ENCODE measurements at regions not wholly inside any gene's neighbourhood (a gene's known extent, or its start where the extent isn't known, plus 50 kb on each side); places are given as distances from the start of the nearest gene placed in this dataset.

GRCh38 chr2:234836271-234836670 is 115.5 kb upstream of the SH3BP4 start:
- no peak for DNase-seq (ENCODE audit: low read depth in 2 of 2)
- Histone ChIP-seq H2AFZ (ENCODE audit: low read length) (no peak overlapping the region), H3K79me2 (ENCODE audit: control insufficient read depth, insufficient read depth, low read length) (no peaks in the 10 kb centered on the region), H3K9ac (ENCODE audit: insufficient read depth, low read length) (no peak overlapping the region), H3K4me2 (ENCODE audit: extremely low read depth, insufficient read depth, low read length) (no peak overlapping the region), H3K36me3 (ENCODE audit: control insufficient read depth, insufficient read depth, low read length) (no peaks in the 10 kb centered on the region), H3K4me1 (ENCODE audit: control insufficient read depth, extremely low read depth, insufficient read depth, low read length) (peaks cover 20% of the 10 kb centered on the region), H3K9me3 (ENCODE audit: control insufficient read depth, insufficient read depth, low read depth, low read length) (no peaks in the 10 kb centered on the region), H4K20me1 (ENCODE audit: control insufficient read depth, extremely low read depth, insufficient read depth, low read length) (no peaks in the 10 kb centered on the region), H3K27ac (ENCODE audit: insufficient read depth, low read length) (no peak overlapping the region), H3K4me3 (replicated peaks in 1 of 4; ENCODE audit: control extremely low read depth in 1 of 4, insufficient read depth in 1 of 4, low read depth in 3 of 4, low read length in 4 of 4) (no peak overlapping the region), H3K27me3 (ENCODE audit: control insufficient read depth, insufficient read depth, low read length) (no peaks in the 10 kb centered on the region)
- no peak for TF ChIP-seq EZH2 (IDR thresholded peaks at IDR 0.05; ENCODE audit: low read length, missing control alignments)
- TF ChIP-seq CTCF (conservative IDR thresholded peaks at IDR 0.05 in 1 of 2, IDR thresholded peaks at IDR 0.05 in 1 of 2; ENCODE audit: low read depth in 1 of 2, low read length in 2 of 2), result no peak

GRCh38 chr2:234835738-234836137 is 116.1 kb upstream of the SH3BP4 start:
- no peak overlapping the region for H3K27ac ChIP-seq (ENCODE audit: insufficient read depth, low read length)
- peaks cover 16% of the 10 kb centered on the region for H3K4me1 ChIP-seq (ENCODE audit: control insufficient read depth, extremely low read depth, insufficient read depth, low read length)

GRCh38 chr2:234834228-234834923 is 117.4 kb upstream of the SH3BP4 start:
- Histone ChIP-seq H3K4me2 (ENCODE audit: extremely low read depth, insufficient read depth, low read length) (no peak overlapping the region), H3K79me2 (ENCODE audit: control insufficient read depth, insufficient read depth, low read length) (no peaks in the 10 kb centered on the region), H3K4me3 (replicated peaks in 1 of 4; ENCODE audit: control extremely low read depth in 1 of 4, insufficient read depth in 1 of 4, low read depth in 3 of 4, low read length in 4 of 4) (no peak overlapping the region), H2AFZ (ENCODE audit: low read length) (no peak overlapping the region), H3K9me3 (ENCODE audit: control insufficient read depth, insufficient read depth, low read depth, low read length) (no peaks in the 10 kb centered on the region), H3K27me3 (ENCODE audit: control insufficient read depth, insufficient read depth, low read length) (no peaks in the 10 kb centered on the region), H3K4me1 (ENCODE audit: control insufficient read depth, extremely low read depth, insufficient read depth, low read length) (peaks cover 7% of the 10 kb centered on the region), H4K20me1 (ENCODE audit: control insufficient read depth, extremely low read depth, insufficient read depth, low read length) (no peaks in the 10 kb centered on the region), H3K36me3 (ENCODE audit: control insufficient read depth, insufficient read depth, low read length) (no peaks in the 10 kb centered on the region), H3K9ac (ENCODE audit: insufficient read depth, low read length) (no peak overlapping the region), H3K27ac (ENCODE audit: insufficient read depth, low read length) (no peak overlapping the region)
- TF ChIP-seq EZH2 (IDR thresholded peaks at IDR 0.05; ENCODE audit: low read length, missing control alignments), result no peak
- TF ChIP-seq CTCF (conservative IDR thresholded peaks at IDR 0.05 in 1 of 2, IDR thresholded peaks at IDR 0.05 in 1 of 2; ENCODE audit: low read depth in 1 of 2, low read length in 2 of 2), result no peak
- no peak for DNase-seq (ENCODE audit: low read depth in 2 of 2)

More at GRCh38 chr2:234835738-234836137, 116.1 kb upstream of the SH3BP4 start:
- no peak overlapping the region for H3K4me3 ChIP-seq (replicated peaks in 1 of 4; ENCODE audit: control extremely low read depth in 1 of 4, insufficient read depth in 1 of 4, low read depth in 3 of 4, low read length in 4 of 4)
- no peaks in the 10 kb centered on the region for H4K20me1 ChIP-seq (ENCODE audit: control insufficient read depth, extremely low read depth, insufficient read depth, low read length)
- no peaks in the 10 kb centered on the region for H3K79me2 ChIP-seq (ENCODE audit: control insufficient read depth, insufficient read depth, low read length)
- TF ChIP-seq CTCF (conservative IDR thresholded peaks at IDR 0.05 in 1 of 2, IDR thresholded peaks at IDR 0.05 in 1 of 2; ENCODE audit: low read depth in 1 of 2, low read length in 2 of 2) (no peak), EZH2 (IDR thresholded peaks at IDR 0.05; ENCODE audit: low read length, missing control alignments) (no peak)
- no peaks in the 10 kb centered on the region for H3K27me3 ChIP-seq (ENCODE audit: control insufficient read depth, insufficient read depth, low read length)
- H3K36me3 ChIP-seq (ENCODE audit: control insufficient read depth, insufficient read depth, low read length), result no peaks in the 10 kb centered on the region
- H3K4me2 ChIP-seq (ENCODE audit: extremely low read depth, insufficient read depth, low read length), result no peak overlapping the region
- H3K9ac ChIP-seq (ENCODE audit: insufficient read depth, low read length), result no peak overlapping the region
- H3K9me3 ChIP-seq (ENCODE audit: control insufficient read depth, insufficient read depth, low read depth, low read length), result no peaks in the 10 kb centered on the region
- H2AFZ ChIP-seq (ENCODE audit: low read length), result no peak overlapping the region
- no peak for DNase-seq (ENCODE audit: low read depth in 2 of 2)
